ENCODE measurements at regions not wholly inside any gene's neighbourhood (a gene's known extent, or its start where the extent isn't known, plus 50 kb on each side); places are given as distances from the start of the nearest gene placed in this dataset.

DNA sequence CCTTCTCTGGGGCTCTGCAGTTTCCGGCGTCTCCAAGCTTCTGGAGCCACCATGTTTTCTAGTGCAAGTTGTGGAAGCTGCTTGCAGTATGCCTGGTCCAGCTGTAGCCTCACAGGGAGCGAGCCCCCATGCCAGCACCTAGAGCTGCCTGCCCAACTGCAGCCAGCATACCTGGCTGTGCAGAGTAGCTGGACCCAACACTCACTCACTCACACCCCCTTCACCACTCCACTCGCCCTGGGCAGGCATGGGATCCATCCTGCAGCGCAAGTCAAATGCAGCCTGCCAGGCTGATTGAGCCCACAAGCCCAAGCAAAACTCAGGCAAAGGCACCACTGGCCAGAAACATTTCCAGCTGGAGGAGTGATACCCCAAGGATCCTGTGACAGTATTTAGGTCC, 797.3 kb downstream of the SLC16A7 start:
- H3K4me3 ChIP-seq (ENCODE audit: low read depth, low read length): no peak overlapping the region
- no peak for DNase-seq (ENCODE audit: low read depth)

- no peak overlapping the region for H3K4me3 ChIP-seq (ENCODE audit: low read depth, low read length)
- peak; percentile 33 for DNase-seq (ENCODE audit: low read depth)
These were observed 798.8 kb downstream of the SLC16A7 start for GRCh38 chr12:60394665-60395064.

- peak; percentile 5 for DNase-seq (ENCODE audit: low read depth)
- H3K4me3 ChIP-seq (ENCODE audit: low read depth, low read length): no peak overlapping the region
These were observed 802.7 kb downstream of the SLC16A7 start for GRCh38 chr12:60398547-60398946.

GRCh38 chr12:60399064-60399463, 803.2 kb downstream of the SLC16A7 start:
- DNase-seq (ENCODE audit: low read depth): no peak
- H3K4me3 ChIP-seq (ENCODE audit: low read depth, low read length): no peak overlapping the region

- no peak overlapping the region for H3K4me3 ChIP-seq (ENCODE audit: low read depth, low read length)
- no peak for DNase-seq (ENCODE audit: low read depth)
These were observed 807.2 kb downstream of the SLC16A7 start for GRCh38 chr12:60402996-60403395.

- peak; percentile 13 for DNase-seq (ENCODE audit: low read depth)
These were observed 819.5 kb downstream of the SLC16A7 start for GRCh38 chr12:60415351-60415750.

GRCh38 chr12:60419986-60420385, 824.2 kb downstream of the SLC16A7 start:
- H3K4me3 ChIP-seq (ENCODE audit: low read depth, low read length): no peak overlapping the region
- no peak for DNase-seq (ENCODE audit: low read depth)

More at GRCh38 chr12:60415351-60415750, 819.5 kb downstream of the SLC16A7 start:
- H3K4me3 ChIP-seq (ENCODE audit: low read depth, low read length): no peak overlapping the region

DNA sequence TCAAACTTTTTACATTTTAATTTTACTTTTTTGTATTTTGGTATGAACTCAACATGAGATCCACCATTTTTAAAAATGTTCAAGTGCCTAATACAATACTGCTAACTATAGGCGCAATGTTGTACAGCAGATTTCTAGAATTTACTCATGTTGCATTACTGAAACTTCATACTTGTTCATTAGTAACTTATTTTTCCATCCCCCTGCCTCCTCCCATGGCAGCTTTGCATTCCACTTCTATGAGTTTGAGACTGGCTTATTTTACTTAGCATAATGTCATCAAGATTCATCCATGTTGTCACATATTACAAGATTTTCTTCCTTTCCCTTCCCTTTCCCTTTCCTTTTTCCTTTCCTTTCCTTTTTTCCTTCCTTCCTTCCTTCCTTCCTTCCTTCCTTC, 825.9 kb downstream of the SLC16A7 start:
- H3K4me3 ChIP-seq (ENCODE audit: low read depth, low read length): no peak overlapping the region
- no peak for DNase-seq (ENCODE audit: low read depth)

GRCh38 chr12:60437297-60437696, 841.5 kb downstream of the SLC16A7 start:
- no peak for DNase-seq (ENCODE audit: low read depth)
- no peak overlapping the region for H3K4me3 ChIP-seq (ENCODE audit: low read depth, low read length)

GRCh38 chr12:60441577-60441976, 845.7 kb downstream of the SLC16A7 start:
- H3K4me3 ChIP-seq (ENCODE audit: low read depth, low read length): no peak overlapping the region
- no peak for DNase-seq (ENCODE audit: low read depth)

- DNase-seq (ENCODE audit: low read depth): no peak
- no peak overlapping the region for H3K4me3 ChIP-seq (ENCODE audit: low read depth, low read length)
These were observed 855.6 kb downstream of the SLC16A7 start for GRCh38 chr12:60451457-60451856.

DNA sequence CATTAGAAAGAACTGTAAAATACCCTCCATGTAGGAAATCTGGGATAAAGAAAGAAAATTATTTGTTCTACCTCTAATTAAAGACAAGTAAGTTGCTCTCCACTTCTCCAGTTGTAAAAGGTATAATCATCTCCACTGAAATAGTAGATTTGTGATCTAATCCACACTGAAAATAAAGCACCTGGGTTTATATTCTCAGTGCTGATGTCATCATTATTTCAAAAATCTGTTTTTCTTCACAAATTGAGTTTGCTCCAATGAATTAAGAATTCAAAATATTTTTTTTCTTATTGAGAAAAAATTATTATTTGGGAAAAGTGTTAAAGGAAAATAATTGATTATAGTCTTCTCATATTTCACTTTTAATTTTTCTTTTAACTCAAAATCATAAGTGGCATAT, 869.2 kb downstream of the SLC16A7 start:
- DNase-seq (ENCODE audit: low read depth): no peak
- H3K4me3 ChIP-seq (ENCODE audit: low read depth, low read length): no peak overlapping the region

GRCh38 chr12:60468546-60468945, 872.7 kb downstream of the SLC16A7 start:
- no peak overlapping the region for H3K4me3 ChIP-seq (ENCODE audit: low read depth, low read length)
- DNase-seq (ENCODE audit: low read depth): no peak

DNA sequence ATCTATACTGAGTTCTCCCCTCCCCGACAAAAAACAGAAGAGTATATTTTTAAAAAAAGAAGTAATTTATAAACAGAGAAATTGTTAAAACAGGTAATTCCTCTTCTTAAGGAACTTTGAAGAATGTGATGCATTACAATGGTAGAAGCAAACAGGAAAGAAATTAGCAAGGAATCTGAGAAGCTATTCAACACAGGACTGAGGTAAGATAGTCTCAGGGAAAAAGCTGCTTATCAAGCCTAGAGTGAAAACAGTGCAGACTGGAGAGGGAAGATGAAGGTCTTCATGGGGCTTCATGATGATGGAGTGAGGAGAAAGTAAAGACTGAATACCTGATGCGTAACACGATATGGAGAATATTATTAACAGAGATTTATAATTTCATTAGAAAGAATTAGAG, 880.0 kb downstream of the SLC16A7 start:
- H3K4me3 ChIP-seq (ENCODE audit: low read depth, low read length): no peak overlapping the region
- DNase-seq (ENCODE audit: low read depth): no peak

- no peak overlapping the region for H3K4me3 ChIP-seq (ENCODE audit: low read depth, low read length)
- DNase-seq (ENCODE audit: low read depth): no peak
These were observed 891.5 kb downstream of the SLC16A7 start for GRCh38 chr12:60487284-60487683.

GRCh38 chr12:60489071-60489470, 893.2 kb downstream of the SLC16A7 start:
- no peak overlapping the region for H3K4me3 ChIP-seq (ENCODE audit: low read depth, low read length)
- no peak for DNase-seq (ENCODE audit: low read depth)

GRCh38 chr12:60494244-60494643, 898.4 kb downstream of the SLC16A7 start:
- DNase-seq (ENCODE audit: low read depth): no peak
- no peak overlapping the region for H3K4me3 ChIP-seq (ENCODE audit: low read depth, low read length)

- DNase-seq (ENCODE audit: low read depth): no peak
- H3K4me3 ChIP-seq (ENCODE audit: low read depth, low read length): no peak overlapping the region
These were observed 902.8 kb downstream of the SLC16A7 start for GRCh38 chr12:60498656-60499055.

GRCh38 chr12:60501124-60501729, 905.4 kb downstream of the SLC16A7 start:
- DNase-seq (ENCODE audit: low read depth): no peak

GRCh38 chr12:60522684-60523400, 927.0 kb downstream of the SLC16A7 start:
- no peak overlapping the region for H3K4me3 ChIP-seq (ENCODE audit: low read depth, low read length)
- no peak for DNase-seq (ENCODE audit: low read depth)

More at GRCh38 chr12:60501124-60501729, 905.4 kb downstream of the SLC16A7 start:
- no peak overlapping the region for H3K4me3 ChIP-seq (ENCODE audit: low read depth, low read length)

GRCh38 chr12:60529261-60529660, 933.4 kb downstream of the SLC16A7 start:
- DNase-seq (ENCODE audit: low read depth): no peak
- no peak overlapping the region for H3K4me3 ChIP-seq (ENCODE audit: low read depth, low read length)

All from skeletal muscle cell (primary cell).